ENCODE measurements at regions not wholly inside any gene's neighbourhood (a gene's known extent, or its start where the extent isn't known, plus 50 kb on each side); places are given as distances from the start of the nearest gene placed in this dataset.

- DNase-seq, result no peak
Observed at GRCh38 chr2:222146488-222146887, 152.3 kb downstream of the PAX3 start.

- DNase-seq, result peak; percentile 11
Observed at GRCh38 chr2:222142027-222142426, 156.8 kb downstream of the PAX3 start.

- no peak for DNase-seq
Observed at GRCh38 chr2:222136106-222136630, 162.6 kb downstream of the PAX3 start.

- no peak for DNase-seq
Observed at GRCh38 chr2:222134654-222135053, 164.1 kb downstream of the PAX3 start.

GRCh38 chr2:222133897-222134296 is 164.9 kb downstream of the PAX3 start:
- no peak for DNase-seq

- DNase-seq, result no peak
Observed at GRCh38 chr2:222130855-222131254, 167.9 kb downstream of the PAX3 start.

- peak; percentile 7 for DNase-seq
Observed at GRCh38 chr2:222127660-222128059, 171.1 kb downstream of the PAX3 start.

- no peak for DNase-seq
Observed at GRCh38 chr2:222120933-222121332, 177.9 kb downstream of the PAX3 start.

- DNase-seq, result no peak
Observed at GRCh38 chr2:222115296-222115695, 183.5 kb downstream of the PAX3 start.

- DNase-seq, result no peak
Observed at GRCh38 chr2:222108957-222109585, 189.7 kb downstream of the PAX3 start.

GRCh38 chr2:222108497-222108896 is 190.3 kb downstream of the PAX3 start:
- DNase-seq, result no peak

- no peak for DNase-seq
Observed at GRCh38 chr2:222105046-222105445, 193.8 kb downstream of the PAX3 start.

- no peak for DNase-seq
Observed at GRCh38 chr2:222102575-222103349, 196.0 kb downstream of the PAX3 start.

GRCh38 chr2:222100704-222101699 is 197.8 kb downstream of the PAX3 start:
- no peak for DNase-seq

- DNase-seq, result peak; percentile 3
Observed at GRCh38 chr2:222088561-222088960, 210.2 kb downstream of the PAX3 start.

- no peak for DNase-seq
Observed at GRCh38 chr2:222087998-222088397, 210.8 kb downstream of the PAX3 start.

- DNase-seq, result no peak
Observed at GRCh38 chr2:222082201-222082600, 216.6 kb downstream of the PAX3 start.

- no peak for DNase-seq
Observed at GRCh38 chr2:222080141-222080540, 218.7 kb downstream of the PAX3 start.

- no peak for DNase-seq
Observed at GRCh38 chr2:222076973-222077690, 221.7 kb downstream of the PAX3 start.

GRCh38 chr2:222074674-222075073 is 224.1 kb downstream of the PAX3 start:
- DNase-seq, result no peak

- no peak for DNase-seq
Observed at GRCh38 chr2:222071911-222072310, 226.9 kb downstream of the PAX3 start.

- DNase-seq, result no peak
Observed at GRCh38 chr2:222064286-222064685, 234.5 kb downstream of the PAX3 start.

Measured in fibroblast of skin of scalp (primary cell).